Loucy (cell line): ENCODE measurements at regions not wholly inside any gene's neighbourhood (a gene's known extent, or its start where the extent isn't known, plus 50 kb on each side); places are given as distances from the start of the nearest gene placed in this dataset.

Experiments
- EZH2phosphoT487 ChIP-seq: fragments of 200-600 bp; IDR thresholded peaks from 2 replicates; pipeline ENCODE4 v1.6.1; 2018; ENCODE audit warnings: antibody characterized with exemption, mild to moderate bottlenecking, moderate library complexity, borderline replicate concordance
- TF ChIP-seq, protein P1 (sequence below): fragments of 200-600 bp; sonication (generic); conservative IDR thresholded peaks from 2 replicates; pipeline ENCODE4 v1.5.1; 2014; ENCODE audit warnings: mild to moderate bottlenecking, antibody characterized with exemption, low read length

DNA sequence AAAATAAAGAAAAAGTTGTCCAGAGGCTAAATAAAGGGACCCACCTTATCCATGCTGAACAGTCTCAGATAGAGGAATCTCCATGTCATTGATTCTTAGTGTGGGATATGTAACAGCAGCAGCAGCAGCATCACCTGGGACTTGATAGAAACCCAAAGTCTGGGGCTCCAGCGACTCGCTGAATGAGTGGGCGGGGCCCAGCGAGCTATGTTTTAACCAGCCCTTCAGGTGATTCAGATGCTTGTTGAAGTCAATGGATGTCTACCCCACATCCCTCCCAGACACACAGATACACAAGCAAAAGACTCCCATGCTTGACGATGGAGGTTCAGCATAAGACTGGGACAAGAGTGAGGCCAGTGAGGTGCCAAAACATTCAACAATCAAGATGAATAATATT is 298.6 kb downstream of the UBE3D start:
- TF ChIP-seq EZH2phosphoT487 = no peak
- TF ChIP-seq, protein P1, sequence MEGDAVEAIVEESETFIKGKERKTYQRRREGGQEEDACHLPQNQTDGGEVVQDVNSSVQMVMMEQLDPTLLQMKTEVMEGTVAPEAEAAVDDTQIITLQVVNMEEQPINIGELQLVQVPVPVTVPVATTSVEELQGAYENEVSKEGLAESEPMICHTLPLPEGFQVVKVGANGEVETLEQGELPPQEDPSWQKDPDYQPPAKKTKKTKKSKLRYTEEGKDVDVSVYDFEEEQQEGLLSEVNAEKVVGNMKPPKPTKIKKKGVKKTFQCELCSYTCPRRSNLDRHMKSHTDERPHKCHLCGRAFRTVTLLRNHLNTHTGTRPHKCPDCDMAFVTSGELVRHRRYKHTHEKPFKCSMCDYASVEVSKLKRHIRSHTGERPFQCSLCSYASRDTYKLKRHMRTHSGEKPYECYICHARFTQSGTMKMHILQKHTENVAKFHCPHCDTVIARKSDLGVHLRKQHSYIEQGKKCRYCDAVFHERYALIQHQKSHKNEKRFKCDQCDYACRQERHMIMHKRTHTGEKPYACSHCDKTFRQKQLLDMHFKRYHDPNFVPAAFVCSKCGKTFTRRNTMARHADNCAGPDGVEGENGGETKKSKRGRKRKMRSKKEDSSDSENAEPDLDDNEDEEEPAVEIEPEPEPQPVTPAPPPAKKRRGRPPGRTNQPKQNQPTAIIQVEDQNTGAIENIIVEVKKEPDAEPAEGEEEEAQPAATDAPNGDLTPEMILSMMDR = no peak
